ENCODE measurements at regions not wholly inside any gene's neighbourhood (a gene's known extent, or its start where the extent isn't known, plus 50 kb on each side); places are given as distances from the start of the nearest gene placed in this dataset.

- TF ChIP-seq CTCF (IDR thresholded peaks at IDR 0.05) (no peak), POLR2A (IDR thresholded peaks at IDR 0.05) (no peak)
These were observed 672.5 kb upstream of the TMEM132C start for GRCh38 chr12:127594351-127594970.
